ENCODE measurements at regions not wholly inside any gene's neighbourhood (a gene's known extent, or its start where the extent isn't known, plus 50 kb on each side); places are given as distances from the start of the nearest gene placed in this dataset.

GRCh38 chr6:81838031-81838430 lies 85.5 kb upstream of the TENT5A start:
- no peak for TF ChIP-seq CTCF (IDR thresholded peaks at IDR 0.05; ENCODE audit: unreplicated experiment)
- H3K4me3 Mint-ChIP-seq, result no peak overlapping the region
- H3K27me3 Mint-ChIP-seq (ENCODE audit: low read depth), result no peaks in the 10 kb centered on the region
- peaks cover 13% of the 10 kb centered on the region for H3K4me1 Mint-ChIP-seq
- H3K36me3 Mint-ChIP-seq, result no peaks in the 10 kb centered on the region
- peaks cover 9% of the 10 kb centered on the region for H3K9me3 Mint-ChIP-seq
- no peak overlapping the region for H3K27ac Mint-ChIP-seq
- DNase-seq (ENCODE audit: low spot score in 2 of 2, unreplicated experiment in 2 of 2), result no peak

GRCh38 chr6:81834141-81834681 lies 81.7 kb upstream of the TENT5A start:
- no peak for DNase-seq (ENCODE audit: low spot score in 2 of 2, unreplicated experiment in 2 of 2)
- TF ChIP-seq CTCF (IDR thresholded peaks at IDR 0.05; ENCODE audit: unreplicated experiment), result no peak
- H3K4me1 Mint-ChIP-seq, result peaks cover 13% of the 10 kb centered on the region
- peak overlapping the region; percentile 49 for H3K27ac Mint-ChIP-seq
- no peaks in the 10 kb centered on the region for H3K36me3 Mint-ChIP-seq
- H3K27me3 Mint-ChIP-seq (ENCODE audit: low read depth), result no peaks in the 10 kb centered on the region
- H3K9me3 Mint-ChIP-seq, result peaks cover 13% of the 10 kb centered on the region
- H3K4me3 Mint-ChIP-seq, result no peak overlapping the region

- no peak for TF ChIP-seq CTCF (IDR thresholded peaks at IDR 0.05; ENCODE audit: unreplicated experiment)
- H3K27ac Mint-ChIP-seq, result no peak overlapping the region
- peaks cover 13% of the 10 kb centered on the region for H3K9me3 Mint-ChIP-seq
- H3K27me3 Mint-ChIP-seq (ENCODE audit: low read depth), result no peaks in the 10 kb centered on the region
- no peaks in the 10 kb centered on the region for H3K4me1 Mint-ChIP-seq
- no peaks in the 10 kb centered on the region for H3K36me3 Mint-ChIP-seq
- no peak for DNase-seq (ENCODE audit: low spot score in 2 of 2, unreplicated experiment in 2 of 2)
- no peak overlapping the region for H3K4me3 Mint-ChIP-seq
These were observed 79.8 kb upstream of the TENT5A start for GRCh38 chr6:81832304-81832703.

- H3K27me3 Mint-ChIP-seq (ENCODE audit: low read depth), result no peaks in the 10 kb centered on the region
- H3K36me3 Mint-ChIP-seq, result no peaks in the 10 kb centered on the region
- no peaks in the 10 kb centered on the region for H3K4me1 Mint-ChIP-seq
- no peak overlapping the region for H3K27ac Mint-ChIP-seq
- no peak overlapping the region for H3K4me3 Mint-ChIP-seq
- H3K9me3 Mint-ChIP-seq, result peaks cover 19% of the 10 kb centered on the region
- no peak for TF ChIP-seq CTCF (IDR thresholded peaks at IDR 0.05; ENCODE audit: unreplicated experiment)
- DNase-seq (ENCODE audit: low spot score in 2 of 2, unreplicated experiment in 2 of 2), result no peak
These were observed 78.8 kb upstream of the TENT5A start for GRCh38 chr6:81831274-81831673.

GRCh38 chr6:81826784-81827183 lies 74.3 kb upstream of the TENT5A start:
- Mint-ChIP-seq H3K4me1 (no peaks in the 10 kb centered on the region), H3K27ac (no peak overlapping the region), H3K36me3 (no peaks in the 10 kb centered on the region), H3K9me3 (peaks cover 37% of the 10 kb centered on the region), H3K4me3 (no peak overlapping the region), H3K27me3 (ENCODE audit: low read depth) (no peaks in the 10 kb centered on the region)
- TF ChIP-seq CTCF (IDR thresholded peaks at IDR 0.05; ENCODE audit: unreplicated experiment), result no peak
- no peak for DNase-seq (ENCODE audit: low spot score in 2 of 2, unreplicated experiment in 2 of 2)

- no peaks in the 10 kb centered on the region for H3K27me3 Mint-ChIP-seq (ENCODE audit: low read depth)
- peaks cover 4% of the 10 kb centered on the region for H3K4me1 Mint-ChIP-seq
- no peak for TF ChIP-seq CTCF (IDR thresholded peaks at IDR 0.05; ENCODE audit: unreplicated experiment)
- no peak overlapping the region for H3K4me3 Mint-ChIP-seq
- no peak for DNase-seq (ENCODE audit: low spot score in 2 of 2, unreplicated experiment in 2 of 2)
- peaks cover 32% of the 10 kb centered on the region for H3K9me3 Mint-ChIP-seq
- no peak overlapping the region for H3K27ac Mint-ChIP-seq
- H3K36me3 Mint-ChIP-seq, result no peaks in the 10 kb centered on the region
These were observed 70.1 kb upstream of the TENT5A start for GRCh38 chr6:81822568-81822967.

Measured in mesothelial cell of epicardium (in vitro differentiated cells).